Omental fat pad (tissue), 3 donors: ENCODE measurements at regions not wholly inside any gene's neighbourhood (a gene's known extent, or its start where the extent isn't known, plus 50 kb on each side); places are given as distances from the start of the nearest gene placed in this dataset.

Experiments
- ATAC-seq: fragments of 150-250 bp; one replicate; pipeline ENCODE4 v1.9.1; 2016; ENCODE audit warnings: mild to moderate bottlenecking, moderate library complexity; ENCODE audit not compliant: low FRiP score
- DNase-seq: peaks from one replicate; pipeline ENCODE4 v3.0.0-alpha.2; 2019; ENCODE audit warnings: low spot score
- TF ChIP-seq, protein P1 (sequence below), 3 donors: fragments of 450-650 bp; IDR thresholded peaks; one replicate each; pipeline ENCODE4 v1.5.1; 2016 to 2017; ENCODE audit warnings: antibody characterized with exemption in 3 of 3, mild to moderate bottlenecking in 3 of 3, moderate library complexity in 2 of 3

DNA sequence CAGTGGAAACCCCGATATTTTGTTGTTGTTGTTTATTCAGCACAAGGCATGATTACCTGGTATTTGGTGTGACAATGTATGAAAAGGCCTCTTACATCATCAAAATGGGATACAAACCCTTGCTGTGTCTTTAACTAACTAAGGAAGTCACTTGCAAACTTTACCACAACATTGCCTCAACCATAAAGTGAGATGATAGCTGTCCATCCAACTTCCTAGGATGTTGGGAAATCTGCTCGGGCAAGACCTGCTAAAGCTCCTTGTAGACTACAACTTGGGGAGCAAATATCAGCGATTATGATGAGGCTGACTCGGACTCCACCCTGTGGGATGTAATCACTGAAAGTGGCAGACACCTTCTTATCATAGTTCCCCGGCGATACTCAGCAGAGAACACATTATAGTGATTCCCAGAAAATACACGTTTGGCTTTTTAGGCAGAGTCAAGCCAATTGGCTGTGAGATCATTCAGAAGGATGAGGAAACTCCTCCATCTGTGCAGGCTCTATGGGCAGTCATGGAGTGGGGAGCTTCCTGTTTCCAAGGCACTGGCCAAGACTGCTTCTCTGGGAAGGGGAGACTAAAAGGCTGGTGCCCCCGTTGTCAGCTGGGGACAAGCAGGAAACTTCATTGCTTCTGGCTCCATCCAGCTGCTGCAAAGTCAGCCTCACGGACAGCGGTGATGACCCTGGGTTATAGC lies 289.0 kb downstream of the RNF144A start:
- DNase-seq, result no peak
- TF ChIP-seq, protein P1, sequence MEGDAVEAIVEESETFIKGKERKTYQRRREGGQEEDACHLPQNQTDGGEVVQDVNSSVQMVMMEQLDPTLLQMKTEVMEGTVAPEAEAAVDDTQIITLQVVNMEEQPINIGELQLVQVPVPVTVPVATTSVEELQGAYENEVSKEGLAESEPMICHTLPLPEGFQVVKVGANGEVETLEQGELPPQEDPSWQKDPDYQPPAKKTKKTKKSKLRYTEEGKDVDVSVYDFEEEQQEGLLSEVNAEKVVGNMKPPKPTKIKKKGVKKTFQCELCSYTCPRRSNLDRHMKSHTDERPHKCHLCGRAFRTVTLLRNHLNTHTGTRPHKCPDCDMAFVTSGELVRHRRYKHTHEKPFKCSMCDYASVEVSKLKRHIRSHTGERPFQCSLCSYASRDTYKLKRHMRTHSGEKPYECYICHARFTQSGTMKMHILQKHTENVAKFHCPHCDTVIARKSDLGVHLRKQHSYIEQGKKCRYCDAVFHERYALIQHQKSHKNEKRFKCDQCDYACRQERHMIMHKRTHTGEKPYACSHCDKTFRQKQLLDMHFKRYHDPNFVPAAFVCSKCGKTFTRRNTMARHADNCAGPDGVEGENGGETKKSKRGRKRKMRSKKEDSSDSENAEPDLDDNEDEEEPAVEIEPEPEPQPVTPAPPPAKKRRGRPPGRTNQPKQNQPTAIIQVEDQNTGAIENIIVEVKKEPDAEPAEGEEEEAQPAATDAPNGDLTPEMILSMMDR (IDR thresholded peaks at IDR 0.05), result no peak
- no peak for ATAC-seq

- TF ChIP-seq, protein P1 (IDR thresholded peaks at IDR 0.05), result no peak
- no peak for DNase-seq
- no peak for ATAC-seq
These were observed 290.4 kb downstream of the RNF144A start for GRCh38 chr2:7207631-7208030.

DNA sequence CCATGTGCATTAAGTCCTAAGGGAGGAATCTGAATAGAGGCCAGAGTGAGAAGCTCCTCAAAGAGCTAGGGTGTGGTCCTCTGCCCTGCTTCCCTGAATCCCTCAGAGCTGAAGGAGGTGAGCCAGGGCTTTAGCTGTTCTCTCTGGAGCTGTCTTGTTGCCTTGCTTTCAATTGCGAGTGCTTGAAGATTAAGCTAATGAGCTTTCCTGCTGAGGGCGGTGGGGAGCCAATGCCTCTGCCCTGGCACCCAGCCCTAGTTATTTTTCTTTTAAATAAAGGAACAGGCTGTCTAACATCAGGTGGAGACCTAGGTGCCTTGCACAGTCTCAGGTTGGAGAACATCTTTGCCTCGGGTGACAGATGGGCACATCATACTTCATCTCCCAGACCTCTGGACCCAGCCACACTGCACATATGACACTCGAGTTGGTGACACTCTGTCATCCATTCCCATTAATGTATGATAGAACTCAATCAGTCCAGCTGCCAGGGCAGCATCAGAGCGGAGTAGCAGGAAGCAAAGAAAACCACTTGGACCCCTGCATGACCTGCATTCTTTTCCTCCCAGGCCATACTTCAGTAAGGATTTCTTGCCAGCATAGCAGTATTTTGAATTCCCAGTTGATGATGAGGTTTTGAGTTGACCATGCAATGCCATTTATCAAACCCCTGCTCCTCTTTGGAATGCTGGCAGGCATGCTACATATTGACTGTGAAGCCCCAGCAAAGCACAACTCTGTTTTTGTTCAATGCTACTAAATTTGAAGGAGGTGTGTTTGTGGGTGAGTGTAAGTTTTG lies 292.7 kb downstream of the RNF144A start:
- DNase-seq, result no peak
- ATAC-seq, result no peak
- TF ChIP-seq, protein P1 (IDR thresholded peaks at IDR 0.05), result no peak

DNA sequence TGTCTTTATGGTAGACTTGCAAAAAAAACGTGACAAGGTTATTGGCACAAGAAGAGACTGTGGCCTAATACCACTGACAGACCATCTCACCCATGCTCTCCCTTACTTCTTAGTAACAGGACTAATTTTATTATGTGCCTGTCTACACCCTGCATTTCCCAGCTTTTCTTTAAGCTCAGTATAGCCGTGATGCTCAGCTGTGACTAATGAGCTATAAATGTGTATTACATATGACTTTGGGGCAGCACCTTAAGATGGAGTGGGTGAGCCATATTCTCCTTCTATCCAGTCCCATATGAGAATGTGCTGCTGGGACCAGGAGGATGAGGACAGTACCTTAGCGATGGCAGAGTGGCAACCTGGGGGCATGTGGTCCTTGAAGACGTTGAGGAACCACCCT lies 293.5 kb downstream of the RNF144A start:
- no peak for ATAC-seq
- TF ChIP-seq, protein P1 (IDR thresholded peaks at IDR 0.05), result no peak
- no peak for DNase-seq

DNA sequence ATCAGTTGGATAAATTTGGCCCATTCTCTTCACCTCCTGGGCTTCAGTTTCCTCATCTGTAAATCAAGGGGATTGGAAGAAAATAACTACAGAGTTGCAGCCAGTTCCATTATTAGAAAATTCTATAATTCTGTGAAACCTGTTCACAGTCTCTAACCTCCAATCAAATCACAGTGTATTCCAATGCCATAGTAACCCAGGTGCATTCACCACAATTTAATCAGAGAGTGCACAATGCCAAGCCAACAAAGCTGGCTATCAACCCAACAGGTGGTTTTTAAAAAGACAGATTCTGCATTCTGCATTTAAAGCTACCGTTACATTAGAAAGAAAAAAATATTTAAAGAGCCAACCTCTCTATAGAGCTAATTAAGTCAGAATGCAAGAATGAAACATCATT lies 308.6 kb downstream of the RNF144A start:
- ATAC-seq (no peak), DNase-seq (no peak)
- TF ChIP-seq, protein P1 (IDR thresholded peaks at IDR 0.05), result no peak

DNA sequence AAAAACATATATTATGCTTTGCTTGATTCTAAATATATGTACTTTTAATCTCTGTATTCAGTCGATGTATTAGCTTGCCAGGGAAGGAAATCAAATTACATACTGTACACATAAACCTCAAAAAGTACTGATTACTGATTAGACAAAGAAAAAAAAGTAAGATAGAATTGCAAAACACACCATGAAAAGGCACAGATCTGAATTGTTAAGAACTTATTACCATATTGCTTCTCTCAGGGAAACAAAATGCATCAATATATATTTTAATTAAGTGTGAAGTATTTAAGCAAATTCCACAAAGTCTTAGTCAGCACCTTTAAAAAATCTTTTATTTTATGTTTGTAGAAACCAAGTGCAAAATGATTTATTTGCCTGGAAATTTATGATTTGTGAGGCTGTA lies 309.3 kb downstream of the RNF144A start:
- ATAC-seq, result no peak
- TF ChIP-seq, protein P1 (IDR thresholded peaks at IDR 0.05), result no peak
- no peak for DNase-seq

- TF ChIP-seq, protein P1 (IDR thresholded peaks at IDR 0.05), result no peak
- no peak for ATAC-seq
- no peak for DNase-seq
These were observed 315.9 kb downstream of the RNF144A start for GRCh38 chr2:7233126-7233525.
